Spinal cord (tissue), 9 donors: ENCODE measurements at regions not wholly inside any gene's neighbourhood (a gene's known extent, or its start where the extent isn't known, plus 50 kb on each side); places are given as distances from the start of the nearest gene placed in this dataset.

Source experiments
- DNase-seq, 6 donors: peaks; one replicate each; pipeline versions ENCODE4 v3.0.0 to v3.0.0-alpha.2; 2013 to 2015; ENCODE audit warnings: low spot score in 6 of 6, low read depth in 4 of 6
- H3K27ac ChIP-seq: one replicate; pipeline ENCODE4 v1.5.1; 2013; ENCODE audit warnings: low read depth, low read length, control low read depth
- H3K27me3 ChIP-seq: one replicate; pipeline ENCODE4 v1.6.1; 2013; ENCODE audit warnings: low read length; ENCODE audit not compliant: control insufficient read depth, insufficient read depth
- H3K36me3 ChIP-seq: one replicate; pipeline ENCODE4 v1.6.1; 2013; ENCODE audit warnings: low read length; ENCODE audit not compliant: control insufficient read depth, insufficient read depth
- H3K4me1 ChIP-seq: one replicate; pipeline ENCODE4 v1.6.1; 2013; ENCODE audit warnings: low read length; ENCODE audit not compliant: control insufficient read depth, insufficient read depth
- H3K4me3 ChIP-seq: one replicate; pipeline ENCODE4 v1.5.1; 2013; ENCODE audit warnings: low read depth, low read length, control low read depth
- H3K9me3 ChIP-seq: one replicate; pipeline ENCODE4 v1.6.1; 2013; ENCODE audit warnings: low read length; ENCODE audit not compliant: control insufficient read depth, insufficient read depth
- WGBS: methylation state at CpG from one replicate; pipeline ENCODE4 v1.1.5; 2013; ENCODE audit warnings: missing lambda C conversion rate; ENCODE audit not compliant: insufficient coverage; 5-methylcytosine and 5-hydroxymethylcytosine counted together
- donor health status: healthy.

GRCh38 chr5:124136609-124137008 is 609.8 kb downstream of the ZNF608 start:
- Histone ChIP-seq H3K4me3 (no peak overlapping the region), H3K9me3 (no peaks in the 10 kb centered on the region), H3K27ac (no peak overlapping the region), H3K36me3 (no peaks in the 10 kb centered on the region), H3K4me1 (no peaks in the 10 kb centered on the region), H3K27me3 (no peaks in the 10 kb centered on the region)
- DNase-seq, result peak in 1 of 6 donors; percentile 32
- WGBS, result no CpG with 5 or more reads among the region's 2 CpGs

GRCh38 chr5:124134941-124135340 is 611.5 kb downstream of the ZNF608 start:
- H3K36me3 ChIP-seq, result no peaks in the 10 kb centered on the region
- DNase-seq, result peak in 1 of 6 donors; percentile 63
- no CpG with 5 or more reads among the region's 2 CpGs for WGBS
- H3K27ac ChIP-seq, result no peak overlapping the region
- no peaks in the 10 kb centered on the region for H3K27me3 ChIP-seq
- no peaks in the 10 kb centered on the region for H3K4me1 ChIP-seq
- H3K4me3 ChIP-seq, result no peak overlapping the region
- no peaks in the 10 kb centered on the region for H3K9me3 ChIP-seq

- H3K4me3 ChIP-seq, result no peak overlapping the region
- no peaks in the 10 kb centered on the region for H3K9me3 ChIP-seq
- H3K4me1 ChIP-seq, result peaks cover 3% of the 10 kb centered on the region
- WGBS, result no CpG with 5 or more reads among the region's 1 CpG
- no peak overlapping the region for H3K27ac ChIP-seq
- no peaks in the 10 kb centered on the region for H3K27me3 ChIP-seq
- no peaks in the 10 kb centered on the region for H3K36me3 ChIP-seq
- DNase-seq, result no peak
Observed at GRCh38 chr5:124133406-124133805, 613.0 kb downstream of the ZNF608 start.

GRCh38 chr5:124132843-124133242 is 613.6 kb downstream of the ZNF608 start:
- DNase-seq, result no peak
- no peaks in the 10 kb centered on the region for H3K27me3 ChIP-seq

GRCh38 chr5:124131466-124131865 is 615.0 kb downstream of the ZNF608 start:
- WGBS, result no CpG with 5 or more reads among the region's 2 CpGs
- H3K9me3 ChIP-seq, result no peaks in the 10 kb centered on the region

More at GRCh38 chr5:124132843-124133242, 613.6 kb downstream of the ZNF608 start:
- H3K36me3 ChIP-seq, result no peaks in the 10 kb centered on the region
- no peak overlapping the region for H3K27ac ChIP-seq
- H3K4me1 ChIP-seq, result peaks cover 5% of the 10 kb centered on the region
- H3K4me3 ChIP-seq, result no peak overlapping the region
- no peaks in the 10 kb centered on the region for H3K9me3 ChIP-seq

GRCh38 chr5:124130816-124131215 is 615.6 kb downstream of the ZNF608 start:
- Histone ChIP-seq H3K36me3 (no peaks in the 10 kb centered on the region), H3K4me3 (no peak overlapping the region), H3K27ac (no peak overlapping the region), H3K4me1 (peaks cover 10% of the 10 kb centered on the region), H3K9me3 (no peaks in the 10 kb centered on the region), H3K27me3 (no peaks in the 10 kb centered on the region)
- peak in 2 of 6 donors; percentile 21 to 46 for DNase-seq
- WGBS, result no CpG with 5 or more reads among the region's 6 CpGs

More at GRCh38 chr5:124131466-124131865, 615.0 kb downstream of the ZNF608 start:
- no peaks in the 10 kb centered on the region for H3K36me3 ChIP-seq
- peak in 2 of 6 donors; percentile 23 to 52 for DNase-seq
- no peak overlapping the region for H3K27ac ChIP-seq
- H3K27me3 ChIP-seq, result no peaks in the 10 kb centered on the region
- no peak overlapping the region for H3K4me3 ChIP-seq
- H3K4me1 ChIP-seq, result peaks cover 10% of the 10 kb centered on the region

GRCh38 chr5:124128867-124129266 is 616.9 kb downstream of the CSNK1G3 start:
- 73% methylated on average over 2 of the region's 3 CpGs for WGBS
- peak in 1 of 6 donors; percentile 35 for DNase-seq
- no peak overlapping the region for H3K27ac ChIP-seq
- H3K27me3 ChIP-seq, result no peaks in the 10 kb centered on the region
- H3K4me3 ChIP-seq, result no peak overlapping the region
- H3K9me3 ChIP-seq, result no peaks in the 10 kb centered on the region
- peaks cover 14% of the 10 kb centered on the region for H3K4me1 ChIP-seq
- no peaks in the 10 kb centered on the region for H3K36me3 ChIP-seq

GRCh38 chr5:124126504-124127217 is 614.7 kb downstream of the CSNK1G3 start:
- WGBS, result 100% methylated on average over 2 of the region's 5 CpGs
- Histone ChIP-seq H3K36me3 (no peaks in the 10 kb centered on the region), H3K27ac (no peak overlapping the region), H3K27me3 (no peaks in the 10 kb centered on the region), H3K4me3 (no peak overlapping the region), H3K9me3 (no peaks in the 10 kb centered on the region), H3K4me1 (peaks cover 14% of the 10 kb centered on the region)
- DNase-seq, result no peak

GRCh38 chr5:124124711-124125229 is 612.8 kb downstream of the CSNK1G3 start:
- Histone ChIP-seq H3K4me1 (peaks cover 14% of the 10 kb centered on the region), H3K4me3 (no peak overlapping the region), H3K36me3 (no peaks in the 10 kb centered on the region), H3K27ac (peak overlapping the region; percentile 29), H3K27me3 (no peaks in the 10 kb centered on the region), H3K9me3 (no peaks in the 10 kb centered on the region)
- 13% methylated on average over 1 of the region's 1 CpG for WGBS
- DNase-seq, result peak in 3 of 6 donors; percentile 25 to 82 (median 79)

GRCh38 chr5:124121198-124121597 is 609.2 kb downstream of the CSNK1G3 start:
- no peak overlapping the region for H3K4me3 ChIP-seq

More at GRCh38 chr5:124121198-124121597, 609.2 kb downstream of the CSNK1G3 start:
- no peaks in the 10 kb centered on the region for H3K27me3 ChIP-seq
- peaks cover 4% of the 10 kb centered on the region for H3K4me1 ChIP-seq
- H3K27ac ChIP-seq, result no peak overlapping the region
- WGBS, result no CpG with 5 or more reads among the region's 2 CpGs
- H3K36me3 ChIP-seq, result no peaks in the 10 kb centered on the region
- H3K9me3 ChIP-seq, result no peaks in the 10 kb centered on the region
- DNase-seq, result no peak
